Right lobe of liver (tissue), 6 donors: ENCODE measurements at regions not wholly inside any gene's neighbourhood (a gene's known extent, or its start where the extent isn't known, plus 50 kb on each side); places are given as distances from the start of the nearest gene placed in this dataset.

Source experiments
- ATAC-seq, 4 donors: fragments of 200-7000 bp; cut with Tn5 transposase; one replicate each; pipeline ENCODE4 v1.9.1; 2020; ENCODE audit warnings: mild to moderate bottlenecking in 4 of 4, moderate library complexity in 4 of 4
- DNase-seq, 3 donors: peaks; one replicate each; pipeline ENCODE4 v3.0.0-alpha.2; 2020
- H3K27ac ChIP-seq, 3 donors: fragments of 200-600 bp; one replicate each; pipeline ENCODE4 v1.8.0; 2022
- H3K27me3 ChIP-seq, 2 donors: fragments of 200-600 bp; one replicate each; pipeline ENCODE4 v1.8.0; 2022
- H3K36me3 ChIP-seq, 4 donors: fragments of 200-600 bp; sonication (generic) in 1 of 4; one replicate each; pipeline versions ENCODE4 v1.5.1 to v1.8.0; 2017 to 2022; ENCODE audit warnings: control low read depth in 1 of 4
- H3K4me1 ChIP-seq, 4 donors: fragments of 200-600 bp; sonication (generic) in 1 of 4; one replicate each; pipeline versions ENCODE4 v1.5.1 to v1.8.0; 2017 to 2022; ENCODE audit warnings: control low read depth in 1 of 4
- H3K4me3 ChIP-seq, 3 donors: fragments of 200-600 bp; one replicate each; pipeline ENCODE4 v1.8.0; 2022
- H3K9me3 ChIP-seq, 4 donors: fragments of 200-600 bp; sonication (generic) in 1 of 4; one replicate each; pipeline versions ENCODE4 v1.5.1 to v1.8.0; 2017 to 2022; ENCODE audit warnings: control low read depth in 1 of 4
- CTCF ChIP-seq, 4 donors: fragments of 200-600 bp in 3 of 4; fragments of 450-650 bp in 1 of 4; IDR thresholded peaks; one replicate each; pipeline versions ENCODE4 v1.5.1 to v1.8.0; 2016 to 2022; ENCODE audit warnings: antibody characterized with exemption in 4 of 4, mild to moderate bottlenecking in 2 of 4
- POLR2A ChIP-seq: fragments of 450-650 bp; IDR thresholded peaks from one replicate; pipeline ENCODE4 v1.6.1; 2017; ENCODE audit warnings: antibody characterized with exemption, mild to moderate bottlenecking
- WGBS: methylation state at CpG from one replicate; pipeline ENCODE4 v1.1.6; 2018; ENCODE audit warnings: low coverage, low lambda C conversion rate; ENCODE audit not compliant: insufficient coverage; ENCODE audit errors: missing lambda C conversion rate; 5-methylcytosine and 5-hydroxymethylcytosine counted together
- intact Hi-C, 2 donors: fragments of 100-400 bp; cut with DNase I; formaldehyde crosslinking; loops; one replicate each; pipeline versions ENCODE4 v1.11.2 to v1.14.1; 2022
- donor health status: DM: no; HTN: yes; CAD: no.
- donor health status: DM: no; HTN: no; CAD: no.
- donor health status: DM: no; HTN: no; CAD: no.
- donor health status: DM: no; HTN: yes; CAD: no.
- donor health status: DM: no; HTN: yes; CAD: no.

GRCh38 chr16:17992416-17992815, 344.1 kb downstream of the NPIPA8 start:
- TF ChIP-seq CTCF (IDR thresholded peaks at IDR 0.05) (no peak), POLR2A (no peak)
- Histone ChIP-seq H3K27me3 (no peaks in the 10 kb centered on the region), H3K4me1 (no peaks in the 10 kb centered on the region), H3K4me3 (no peak overlapping the region), H3K36me3 (no peaks in the 10 kb centered on the region), H3K27ac (no peak overlapping the region), H3K9me3 (no peaks in the 10 kb centered on the region)
- intact Hi-C loops: no loop called here
- DNase-seq (no peak), ATAC-seq (no peak)

- Histone ChIP-seq H3K27me3 (no peaks in the 10 kb centered on the region), H3K9me3 (no peaks in the 10 kb centered on the region), H3K4me1 (no peaks in the 10 kb centered on the region), H3K27ac (no peak overlapping the region), H3K36me3 (no peaks in the 10 kb centered on the region), H3K4me3 (no peak overlapping the region)
- ATAC-seq: no peak
- intact Hi-C loops: no loop called here
- DNase-seq: no peak
- 55% methylated on average over 4 of the region's 4 CpGs for WGBS
- TF ChIP-seq CTCF (IDR thresholded peaks at IDR 0.05) (no peak), POLR2A (no peak)
Observed at GRCh38 chr16:17989255-17989654, 347.3 kb downstream of the NPIPA8 start.

GRCh38 chr16:17988839-17989238, 347.7 kb downstream of the NPIPA8 start:
- H3K36me3 ChIP-seq: no peaks in the 10 kb centered on the region
- no peak overlapping the region for H3K27ac ChIP-seq
- H3K4me3 ChIP-seq: no peak overlapping the region
- no peaks in the 10 kb centered on the region for H3K27me3 ChIP-seq
- no peaks in the 10 kb centered on the region for H3K4me1 ChIP-seq
- DNase-seq: no peak
- 77% methylated on average over 3 of the region's 3 CpGs for WGBS
- H3K9me3 ChIP-seq: no peaks in the 10 kb centered on the region
- no peak for TF ChIP-seq POLR2A
- TF ChIP-seq CTCF (IDR thresholded peaks at IDR 0.05): no peak
- no peak for ATAC-seq
- intact Hi-C loops: no loop called here

- no peak overlapping the region for H3K27ac ChIP-seq
- DNase-seq (no peak), ATAC-seq (no peak)
- WGBS: 79% methylated on average over 4 of the region's 5 CpGs
- no peak for TF ChIP-seq CTCF (IDR thresholded peaks at IDR 0.05)
- no peak for TF ChIP-seq POLR2A
- H3K36me3 ChIP-seq: no peaks in the 10 kb centered on the region
- no peak overlapping the region for H3K4me3 ChIP-seq
- H3K27me3 ChIP-seq: no peaks in the 10 kb centered on the region
- H3K9me3 ChIP-seq: no peaks in the 10 kb centered on the region
- intact Hi-C loops: no loop called here
- H3K4me1 ChIP-seq: no peaks in the 10 kb centered on the region
Observed at GRCh38 chr16:17986991-17987390, 349.5 kb downstream of the NPIPA8 start.

GRCh38 chr16:17984810-17985209, 351.7 kb downstream of the NPIPA8 start:
- H3K36me3 ChIP-seq: no peaks in the 10 kb centered on the region
- no peaks in the 10 kb centered on the region for H3K4me1 ChIP-seq
- no peaks in the 10 kb centered on the region for H3K9me3 ChIP-seq
- no peaks in the 10 kb centered on the region for H3K27me3 ChIP-seq
- TF ChIP-seq POLR2A (no peak), CTCF (IDR thresholded peaks at IDR 0.05) (no peak)
- DNase-seq: no peak
- ATAC-seq: no peak
- H3K27ac ChIP-seq: no peak overlapping the region
- intact Hi-C loops: no loop called here
- 84% methylated on average over 8 of the region's 8 CpGs for WGBS
- H3K4me3 ChIP-seq: no peak overlapping the region
